Ureter (tissue), 1 donor: ENCODE measurements at regions not wholly inside any gene's neighbourhood (a gene's known extent, or its start where the extent isn't known, plus 50 kb on each side); places are given as distances from the start of the nearest gene placed in this dataset.
"Not testable (repeated sequence)": the region's sequence is repeated elsewhere in the genome, so short reads cannot be mapped to it uniquely, and the experiment has no call there.

Experiments
- DNase-seq: peaks from one replicate; pipeline ENCODE4 v3.0.0-alpha.2; 2020; ENCODE audit warnings: low spot score
- donor health status: DM: yes; HTN: yes; CAD: no.

- no peak for DNase-seq
Measured at GRCh38 chr5:135279328-135279727, 119.7 kb downstream of the MACROH2A1 start.

DNA sequence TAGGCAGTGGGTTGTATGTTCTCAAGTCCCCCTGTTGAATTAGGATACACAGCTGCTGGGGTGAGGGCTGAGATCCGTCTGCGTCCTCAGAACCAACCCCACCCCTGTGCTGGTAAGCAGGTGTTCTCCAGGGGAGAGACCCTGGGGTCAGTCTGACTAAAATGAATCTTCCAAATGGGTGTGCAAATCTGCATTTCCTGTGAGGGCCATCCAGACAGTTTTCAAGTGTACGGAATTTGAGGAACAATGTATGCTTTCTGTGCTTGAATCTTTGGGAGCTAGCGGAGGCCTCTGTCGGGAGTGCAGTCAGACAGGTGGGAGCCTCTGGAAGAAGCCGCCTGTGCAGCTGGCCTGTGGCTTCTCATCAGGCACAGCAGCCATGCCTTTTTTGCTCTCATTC lies 122.9 kb downstream of the MACROH2A1 start:
- DNase-seq = no peak

GRCh38 chr5:135273212-135273611 lies 125.8 kb downstream of the MACROH2A1 start:
- DNase-seq = no peak

- DNase-seq = no peak
Measured at GRCh38 chr5:135272311-135272805, 126.7 kb downstream of the MACROH2A1 start.

DNA sequence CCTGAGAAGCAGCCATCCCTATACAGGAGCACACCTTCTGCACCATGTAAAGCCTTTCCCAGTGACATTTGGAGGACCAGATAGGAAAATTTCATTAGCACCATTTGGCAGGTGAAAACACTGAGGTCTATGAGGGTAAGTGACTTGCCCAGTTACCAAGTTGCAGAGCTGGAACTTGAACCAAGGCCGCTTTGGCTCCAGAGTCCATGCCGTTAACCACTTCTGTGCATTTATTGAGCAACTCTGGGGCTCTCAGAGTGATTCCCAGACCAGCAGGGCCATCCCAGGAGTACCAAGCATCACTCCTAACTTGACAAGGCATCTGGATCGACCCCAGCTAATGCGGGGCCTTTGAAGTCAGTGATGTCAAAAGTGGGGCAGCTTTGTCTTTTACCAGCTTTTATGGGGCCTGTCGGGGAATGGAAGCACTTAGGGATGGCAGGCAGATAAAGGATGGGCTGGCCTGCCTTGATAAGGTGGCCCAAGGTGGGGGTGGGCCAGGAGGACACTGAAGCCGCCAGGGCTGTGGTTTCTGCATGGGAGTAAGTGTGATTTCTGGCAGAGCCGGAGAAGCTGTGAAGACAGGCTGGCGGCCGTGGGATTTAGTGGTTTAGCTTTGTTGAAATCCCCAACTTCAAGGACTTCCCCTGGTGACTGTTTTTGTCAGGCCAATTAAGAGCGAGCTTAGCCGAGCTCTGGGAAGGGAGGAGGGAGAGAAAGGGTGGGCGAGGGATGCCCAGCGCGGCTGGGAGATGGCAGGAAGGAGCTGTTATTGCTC lies 127.3 kb downstream of the MACROH2A1 start:
- DNase-seq = no peak

DNA sequence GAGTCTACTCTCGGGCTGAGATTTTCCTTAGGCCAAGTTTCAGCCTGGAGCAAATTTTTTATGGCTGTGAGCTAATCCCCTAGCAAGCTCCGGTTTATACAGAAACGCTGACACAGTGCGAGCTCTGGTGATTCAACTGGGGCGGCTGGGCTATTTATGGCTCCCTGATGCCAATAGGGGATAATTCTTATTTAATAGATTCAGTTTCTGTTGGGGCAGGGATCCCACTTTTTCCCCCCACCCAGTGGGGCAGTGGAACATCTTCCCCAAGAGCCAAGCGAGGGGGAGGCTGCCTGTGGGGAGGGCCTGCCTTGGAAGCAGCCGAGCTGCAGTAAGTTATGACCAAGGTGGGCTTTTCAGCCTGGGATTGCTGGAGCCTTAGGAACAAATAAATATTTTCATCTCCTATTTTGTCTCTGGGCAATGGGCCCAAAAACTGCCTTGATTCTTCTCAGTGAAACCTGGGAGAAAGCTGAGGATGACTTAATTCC lies 129.1 kb downstream of the MACROH2A1 start:
- no peak for DNase-seq

DNA sequence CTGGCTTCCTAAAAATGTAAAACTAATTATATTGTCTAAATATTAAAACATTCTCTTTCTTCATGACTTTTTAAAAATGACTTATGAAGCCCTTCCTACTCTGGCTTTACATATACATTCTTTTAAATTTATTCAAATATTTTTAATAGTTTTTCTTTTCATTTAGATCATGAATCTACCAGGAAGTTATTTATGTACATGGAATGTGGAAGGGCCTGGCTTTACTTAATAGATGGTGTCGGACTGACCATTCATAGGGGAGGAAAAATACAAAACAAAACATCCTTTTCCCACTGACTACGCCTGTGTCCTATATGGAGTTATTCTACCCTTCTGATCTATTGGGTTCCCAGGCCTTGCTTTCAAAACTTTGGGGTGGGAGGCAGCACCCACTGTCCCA lies 129.8 kb downstream of the MACROH2A1 start:
- no peak for DNase-seq

DNA sequence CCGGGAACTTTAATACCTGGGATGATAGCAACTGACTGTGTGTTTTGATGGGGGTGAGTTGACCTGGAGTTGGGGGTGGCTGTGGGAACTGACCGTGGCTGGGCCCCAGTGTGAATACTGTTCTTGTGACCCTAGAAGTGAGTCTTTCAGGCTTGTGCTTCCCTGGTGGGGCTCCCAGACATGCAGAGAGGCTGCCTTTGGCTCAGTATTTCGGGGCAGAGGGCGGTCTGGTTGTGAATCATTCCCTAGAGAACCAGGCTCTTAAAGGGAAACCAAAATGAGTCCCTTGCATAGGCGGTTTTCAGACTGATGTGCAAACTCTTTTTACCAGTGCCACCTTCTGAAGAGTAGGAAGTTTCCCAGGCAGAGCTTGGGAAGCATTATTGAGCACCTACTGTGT lies 132.1 kb downstream of the MACROH2A1 start:
- no peak for DNase-seq

GRCh38 chr5:135266303-135266635 lies 132.8 kb downstream of the MACROH2A1 start:
- no peak for DNase-seq

- no peak for DNase-seq
Measured at GRCh38 chr5:135265497-135266302, 133.3 kb downstream of the MACROH2A1 start.

GRCh38 chr5:135264451-135265440 lies 134.3 kb downstream of the MACROH2A1 start:
- DNase-seq = no peak

- DNase-seq = no peak
Measured at GRCh38 chr5:135263022-135263668, 135.9 kb downstream of the MACROH2A1 start.

DNA sequence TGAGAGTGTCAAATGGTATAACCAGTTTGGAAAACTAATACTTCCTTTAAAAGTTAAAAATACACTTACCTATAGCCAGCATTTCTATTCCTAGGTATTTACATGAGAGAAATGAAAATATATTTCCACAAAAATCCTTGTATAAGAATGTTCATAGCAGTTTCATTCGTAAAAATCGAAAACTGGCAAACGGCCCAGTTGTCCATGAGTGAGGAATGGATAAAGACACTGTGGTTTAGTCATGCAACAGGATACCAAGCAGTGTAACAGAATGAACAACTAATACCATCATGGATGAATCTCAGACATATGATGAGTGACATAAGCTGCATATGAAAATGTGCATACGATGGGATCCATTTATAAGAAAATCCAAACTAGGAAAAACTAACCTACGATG lies 136.7 kb downstream of the MACROH2A1 start:
- DNase-seq = no peak

GRCh38 chr5:135260108-135260507 lies 138.9 kb downstream of the MACROH2A1 start:
- not testable (repeated sequence) for DNase-seq

- DNase-seq = no peak
Measured at GRCh38 chr5:135255461-135256178, 143.4 kb downstream of the MACROH2A1 start.

DNA sequence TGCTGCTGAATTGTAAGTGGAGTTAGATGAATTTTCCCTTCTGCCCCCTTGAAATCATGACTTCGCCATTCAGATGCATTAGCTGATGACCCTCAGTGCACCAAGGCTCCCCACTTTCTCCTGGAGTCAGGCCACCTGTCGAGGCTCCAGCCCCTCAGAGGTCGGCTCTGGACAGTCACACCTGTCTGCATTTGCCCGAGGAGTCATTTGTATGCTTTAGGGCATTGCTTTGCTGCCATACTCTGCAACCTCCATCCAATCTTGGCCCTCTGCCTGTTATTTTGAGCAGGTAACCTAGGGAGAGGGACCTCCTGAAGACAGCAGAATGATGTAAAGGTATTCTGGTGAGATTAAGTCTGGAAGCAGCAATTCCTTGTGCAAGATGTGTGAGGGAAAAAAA lies 144.8 kb downstream of the MACROH2A1 start:
- DNase-seq = no peak

DNA sequence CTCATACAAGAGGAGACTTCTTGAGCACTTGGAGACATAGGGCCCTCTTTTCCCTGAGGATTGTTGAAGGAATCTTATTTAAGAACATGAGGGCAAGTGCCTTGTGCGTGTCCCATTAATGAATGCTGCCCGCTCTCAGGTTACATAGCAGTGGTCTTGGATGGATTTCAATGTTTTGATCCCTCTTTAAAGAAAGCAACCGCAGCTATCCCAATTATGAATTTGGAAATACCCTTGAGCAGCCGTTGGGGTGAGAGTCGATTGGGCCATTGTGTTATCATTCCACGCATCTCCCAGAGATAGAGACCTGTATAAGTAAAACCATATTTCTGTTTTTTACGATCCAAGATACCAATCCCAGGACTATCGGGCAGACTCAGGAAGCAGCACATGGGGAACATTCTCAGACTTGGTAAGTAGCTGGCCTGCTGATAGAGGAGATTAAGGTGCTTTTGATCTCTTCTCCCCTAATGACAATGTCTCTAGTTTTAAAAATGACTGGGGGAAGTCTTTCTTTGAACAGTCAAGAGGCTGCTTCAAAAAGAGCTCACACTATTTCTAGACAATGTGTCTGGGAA lies 145.3 kb downstream of the MACROH2A1 start:
- no peak for DNase-seq

- DNase-seq = no peak
Measured at GRCh38 chr5:135251093-135251492, 147.9 kb downstream of the MACROH2A1 start.

- no peak for DNase-seq
Measured at GRCh38 chr5:135250671-135251070, 148.4 kb downstream of the MACROH2A1 start.

GRCh38 chr5:135249658-135250057 lies 149.4 kb downstream of the MACROH2A1 start:
- DNase-seq = peak; percentile 18
